ENCODE measurements at regions not wholly inside any gene's neighbourhood (a gene's known extent, or its start where the extent isn't known, plus 50 kb on each side); places are given as distances from the start of the nearest gene placed in this dataset.

- no peak for TF ChIP-seq GATA3 (IDR thresholded peaks at IDR 0.05; ENCODE audit: low read depth, low read length)
- no peak for TF ChIP-seq GATA2 (IDR thresholded peaks at IDR 0.05; ENCODE audit: low read depth, low read length)
Measured at GRCh38 chr5:58172946-58173345, 286.9 kb downstream of the PLK2 start.

GRCh38 chr5:58165152-58165551 is 294.7 kb downstream of the PLK2 start:
- TF ChIP-seq GATA3 (IDR thresholded peaks at IDR 0.05; ENCODE audit: low read depth, low read length) (no peak), GATA2 (IDR thresholded peaks at IDR 0.05; ENCODE audit: low read depth, low read length) (no peak)

DNA sequence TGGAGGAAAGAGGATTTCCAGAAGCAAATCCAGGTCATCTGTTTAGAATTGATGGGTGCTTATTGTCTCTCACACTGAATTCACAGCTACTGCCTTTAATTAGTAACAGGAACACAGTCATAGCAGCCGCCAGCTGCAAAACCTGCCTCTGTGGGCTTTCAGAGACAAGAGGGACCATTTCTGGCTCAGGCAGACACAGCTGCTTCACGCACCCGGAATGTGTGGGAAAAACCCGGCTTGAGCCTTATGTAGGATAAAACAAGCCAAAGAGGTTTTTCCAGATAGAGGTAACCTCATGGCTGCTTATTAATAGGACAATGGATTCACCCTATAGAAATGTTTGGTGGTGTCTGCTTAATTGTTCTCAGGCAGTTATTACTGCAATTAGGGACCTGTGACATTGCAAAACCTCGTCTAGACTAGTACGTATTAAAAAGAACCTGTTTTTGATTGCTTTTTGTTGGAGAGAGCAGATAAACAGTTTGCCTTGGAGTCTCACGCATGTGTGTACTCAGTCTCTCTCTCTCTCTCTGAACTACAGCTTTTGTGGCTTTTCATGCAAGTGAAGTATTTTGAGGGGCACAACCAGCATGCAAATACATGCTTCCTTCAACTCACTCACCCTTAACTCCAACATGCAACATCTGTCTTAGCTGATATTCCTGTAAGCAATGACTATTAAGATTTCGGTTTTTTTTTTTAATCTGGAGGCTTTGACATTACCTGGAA is 302.7 kb downstream of the PLK2 start:
- TF ChIP-seq GATA2 (IDR thresholded peaks at IDR 0.05; ENCODE audit: low read depth, low read length) (no peak), GATA3 (IDR thresholded peaks at IDR 0.05; ENCODE audit: low read depth, low read length) (no peak)

- no peak for TF ChIP-seq GATA3 (IDR thresholded peaks at IDR 0.05; ENCODE audit: low read depth, low read length)
- no peak for TF ChIP-seq GATA2 (IDR thresholded peaks at IDR 0.05; ENCODE audit: low read depth, low read length)
Measured at GRCh38 chr5:58156361-58156760, 303.5 kb downstream of the PLK2 start.

- no peak for TF ChIP-seq GATA2 (IDR thresholded peaks at IDR 0.05; ENCODE audit: low read depth, low read length)
Measured at GRCh38 chr5:58153255-58153654, 306.6 kb downstream of the PLK2 start.

DNA sequence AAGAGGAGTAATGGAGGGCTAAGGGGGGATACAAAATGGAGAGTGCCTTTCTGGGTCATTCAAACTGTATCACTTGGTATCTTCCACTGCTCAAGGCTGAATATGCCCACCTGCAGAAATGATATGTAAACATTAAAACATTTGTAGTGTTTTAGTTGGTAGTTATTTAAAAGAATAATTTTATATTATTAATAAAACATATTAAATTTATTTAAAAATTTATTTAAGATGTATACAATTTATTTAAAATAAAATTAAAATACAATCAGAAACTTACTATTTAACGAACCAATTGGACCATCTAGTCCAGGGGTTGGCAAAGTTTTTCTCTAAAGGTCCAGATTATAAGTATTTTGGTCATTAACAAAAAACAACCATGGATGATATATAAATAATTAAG is 308.5 kb downstream of the PLK2 start:
- TF ChIP-seq GATA3 (IDR thresholded peaks at IDR 0.05; ENCODE audit: low read depth, low read length) (no peak), GATA2 (IDR thresholded peaks at IDR 0.05; ENCODE audit: low read depth, low read length) (no peak)

- TF ChIP-seq GATA3 (IDR thresholded peaks at IDR 0.05; ENCODE audit: low read depth, low read length) (no peak), GATA2 (IDR thresholded peaks at IDR 0.05; ENCODE audit: low read depth, low read length) (no peak)
Measured at GRCh38 chr5:58150926-58151325, 309.0 kb downstream of the PLK2 start.

- TF ChIP-seq GATA2 (IDR thresholded peaks at IDR 0.05; ENCODE audit: low read depth, low read length) (no peak), GATA3 (IDR thresholded peaks at IDR 0.05; ENCODE audit: low read depth, low read length) (no peak)
Measured at GRCh38 chr5:58149746-58150145, 310.1 kb downstream of the PLK2 start.

DNA sequence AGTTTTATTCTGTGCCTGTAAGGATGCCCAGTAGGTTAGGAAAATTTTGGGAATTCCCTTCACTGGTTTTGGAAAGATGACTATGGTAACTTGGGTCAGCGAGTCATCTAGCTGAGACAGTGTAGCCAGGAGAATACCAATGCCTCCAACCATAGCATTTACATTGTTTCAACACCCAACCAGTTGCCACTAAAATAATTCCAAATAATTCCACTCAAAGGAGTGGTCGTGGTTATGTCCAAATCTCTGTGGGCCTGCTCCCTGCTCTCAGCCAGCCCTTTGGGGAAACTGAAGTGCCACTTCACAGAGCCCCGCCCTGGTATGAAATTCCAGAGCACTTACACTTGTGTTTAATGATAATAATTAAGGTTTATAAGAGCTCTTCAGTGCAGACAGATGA is 310.5 kb downstream of the PLK2 start:
- TF ChIP-seq GATA3 (IDR thresholded peaks at IDR 0.05; ENCODE audit: low read depth, low read length) (no peak), GATA2 (IDR thresholded peaks at IDR 0.05; ENCODE audit: low read depth, low read length) (no peak)

- TF ChIP-seq GATA3 (IDR thresholded peaks at IDR 0.05; ENCODE audit: low read depth, low read length) (no peak), GATA2 (IDR thresholded peaks at IDR 0.05; ENCODE audit: low read depth, low read length) (no peak)
Measured at GRCh38 chr5:58148254-58148775, 311.6 kb downstream of the PLK2 start.

DNA sequence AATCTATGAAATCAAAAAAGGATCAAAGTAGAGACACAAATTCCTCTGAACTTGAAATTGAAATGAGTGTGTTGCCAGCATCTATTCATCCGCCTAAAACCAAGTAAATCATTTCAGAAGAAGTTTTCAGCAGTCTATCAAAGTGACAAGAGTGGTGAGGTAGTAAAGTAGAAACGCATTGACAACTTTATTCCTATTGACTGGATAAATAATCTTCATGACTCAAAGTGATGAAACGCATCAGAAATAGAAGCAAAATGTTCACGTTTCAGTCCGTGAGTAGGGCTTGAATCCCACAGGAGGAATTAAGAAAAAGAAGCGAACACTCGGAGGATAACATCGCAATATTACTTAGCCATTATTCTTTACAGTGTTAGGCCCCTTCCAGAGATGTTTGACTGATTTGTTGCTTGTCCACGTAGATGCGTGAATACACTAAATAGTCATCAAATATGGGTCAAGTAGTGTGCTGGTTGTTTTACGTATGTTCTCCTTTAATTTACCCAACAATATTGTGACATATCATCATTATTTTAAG is 314.4 kb downstream of the PLK2 start:
- TF ChIP-seq GATA3 (IDR thresholded peaks at IDR 0.05; ENCODE audit: low read depth, low read length) (no peak), GATA2 (IDR thresholded peaks at IDR 0.05; ENCODE audit: low read depth, low read length) (no peak)

- TF ChIP-seq GATA3 (IDR thresholded peaks at IDR 0.05; ENCODE audit: low read depth, low read length), result no peak
- no peak for TF ChIP-seq GATA2 (IDR thresholded peaks at IDR 0.05; ENCODE audit: low read depth, low read length)
Measured at GRCh38 chr5:58143727-58144126, 316.2 kb downstream of the PLK2 start.

DNA sequence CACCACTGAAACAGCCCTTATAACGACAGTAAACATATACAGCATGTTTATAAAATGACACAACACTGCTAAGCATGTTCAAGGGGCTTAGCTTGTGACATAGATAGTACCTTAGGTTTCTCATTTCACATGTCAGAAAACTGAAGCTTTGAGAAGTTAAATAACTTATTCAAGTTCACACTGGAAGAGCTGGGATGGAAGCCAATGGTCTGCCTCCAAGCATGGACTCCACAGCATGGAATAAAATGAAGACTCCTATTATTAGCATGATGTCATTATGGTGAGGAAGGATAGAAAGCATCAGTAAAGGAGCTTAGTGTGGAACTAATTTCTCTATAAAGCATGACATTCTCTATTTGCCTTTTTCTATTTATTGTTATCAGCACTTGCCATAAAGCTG is 316.7 kb downstream of the PLK2 start:
- TF ChIP-seq GATA3 (IDR thresholded peaks at IDR 0.05; ENCODE audit: low read depth, low read length), result no peak
- TF ChIP-seq GATA2 (IDR thresholded peaks at IDR 0.05; ENCODE audit: low read depth, low read length), result no peak

GRCh38 chr5:58138791-58139190 is 321.1 kb downstream of the PLK2 start:
- TF ChIP-seq GATA3 (IDR thresholded peaks at IDR 0.05; ENCODE audit: low read depth, low read length) (no peak), GATA2 (IDR thresholded peaks at IDR 0.05; ENCODE audit: low read depth, low read length) (no peak)

DNA sequence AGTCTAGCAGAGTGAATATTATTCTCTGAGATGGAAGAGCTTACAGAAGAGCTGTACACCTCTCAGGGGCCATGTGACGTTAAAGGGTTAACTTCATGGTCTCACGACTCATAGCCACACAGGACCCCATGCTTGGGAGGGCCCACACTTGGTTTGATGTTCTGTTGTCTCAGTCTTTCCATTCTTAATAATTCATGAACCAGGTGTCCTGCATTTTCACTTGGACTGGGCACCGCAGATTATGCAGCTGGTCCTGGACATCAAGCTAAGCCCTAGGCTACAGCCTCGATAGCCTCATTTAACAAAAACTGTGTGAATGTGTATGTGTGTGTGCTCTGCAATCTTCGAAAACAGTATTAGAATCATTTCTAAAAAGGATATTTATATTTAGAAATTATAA is 323.5 kb downstream of the PLK2 start:
- TF ChIP-seq GATA3 (IDR thresholded peaks at IDR 0.05; ENCODE audit: low read depth, low read length) (no peak), GATA2 (IDR thresholded peaks at IDR 0.05; ENCODE audit: low read depth, low read length) (no peak)
